Activated T-helper 17 cell treated with anti-CD3 and anti-CD28 coated beads, Interleukin-2, amount 50 U/mL, for 72 hours (primary cell): ENCODE measurements at regions not wholly inside any gene's neighbourhood (a gene's known extent, or its start where the extent isn't known, plus 50 kb on each side); places are given as distances from the start of the nearest gene placed in this dataset.
"Not testable (repeated sequence)": the region's sequence is repeated elsewhere in the genome, so short reads cannot be mapped to it uniquely, and the experiment has no call there.

Experiments
- ATAC-seq: fragments of 150-1000 bp; cut with Tn5 transposase; replicated peaks from 2 replicates; pipeline ENCODE4 v1.10.0; 2021; ENCODE audit warnings: mild to moderate bottlenecking, moderate library complexity
- H3K27ac Mint-ChIP-seq: one replicate; pipeline ENCODE4 v1.8.0; 2022; ENCODE audit warnings: mixed read lengths
- H3K27me3 Mint-ChIP-seq: one replicate; pipeline ENCODE4 v1.8.0; 2022; ENCODE audit warnings: mixed read lengths
- H3K36me3 Mint-ChIP-seq: one replicate; pipeline ENCODE4 v1.8.0; 2022; ENCODE audit warnings: low read depth, mild to moderate bottlenecking, mixed read lengths
- H3K4me1 Mint-ChIP-seq: one replicate; pipeline ENCODE4 v1.8.0; 2022; ENCODE audit warnings: mixed read lengths
- H3K4me3 Mint-ChIP-seq: one replicate; pipeline ENCODE4 v1.8.0; 2022; ENCODE audit warnings: mild to moderate bottlenecking, mixed read lengths
- H3K9me3 Mint-ChIP-seq: one replicate; pipeline ENCODE4 v1.8.0; 2022; ENCODE audit warnings: mixed read lengths

GRCh38 chr3:11898611-11899325 is 52.1 kb upstream of the TAMM41 start:
- Mint-ChIP-seq H3K36me3 (no peaks in the 10 kb centered on the region), H3K4me3 (no peak overlapping the region), H3K27me3 (peaks cover 8% of the 10 kb centered on the region), H3K4me1 (no peaks in the 10 kb centered on the region), H3K27ac (no peak overlapping the region), H3K9me3 (peaks cover 3% of the 10 kb centered on the region)
- no peak for ATAC-seq

DNA sequence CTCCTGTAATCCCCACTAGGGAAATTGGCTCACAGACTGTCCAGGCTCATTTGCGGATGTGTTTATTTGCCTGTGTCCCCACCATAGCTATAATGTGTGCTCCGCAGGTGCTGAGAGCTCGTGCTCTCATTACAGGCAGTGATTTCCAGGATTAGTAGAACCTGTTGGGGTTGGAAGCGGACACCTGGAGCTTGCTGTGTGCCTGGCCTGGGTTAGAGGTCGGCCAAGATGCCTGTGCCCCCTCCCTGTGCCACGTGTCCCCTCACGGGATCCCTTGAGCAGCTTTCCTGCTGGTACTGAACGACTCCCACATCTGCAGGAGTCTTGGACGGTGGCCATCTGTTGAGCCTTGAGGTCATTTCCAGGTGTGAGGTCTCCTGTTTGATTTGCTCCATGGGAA is 52.7 kb upstream of the TAMM41 start:
- not testable (repeated sequence) for H3K36me3 Mint-ChIP-seq, H3K9me3 Mint-ChIP-seq, H3K27ac Mint-ChIP-seq, H3K4me1 Mint-ChIP-seq, H3K4me3 Mint-ChIP-seq, ATAC-seq, H3K27me3 Mint-ChIP-seq

GRCh38 chr3:11899826-11900225 is 53.1 kb upstream of the TAMM41 start:
- Mint-ChIP-seq H3K4me1 (no peaks in the 10 kb centered on the region), H3K4me3 (no peak overlapping the region), H3K36me3 (no peaks in the 10 kb centered on the region), H3K27me3 (peaks cover 3% of the 10 kb centered on the region), H3K9me3 (no peaks in the 10 kb centered on the region), H3K27ac (no peak overlapping the region)
- ATAC-seq, result no peak

GRCh38 chr3:11900824-11901223 is 54.1 kb upstream of the TAMM41 start:
- Mint-ChIP-seq H3K27me3 (peaks cover 3% of the 10 kb centered on the region), H3K27ac (no peak overlapping the region), H3K36me3 (no peaks in the 10 kb centered on the region), H3K9me3 (no peaks in the 10 kb centered on the region), H3K4me3 (no peak overlapping the region), H3K4me1 (no peaks in the 10 kb centered on the region)
- no peak for ATAC-seq

GRCh38 chr3:11901286-11901875 is 54.7 kb upstream of the TAMM41 start:
- no peak for ATAC-seq
- H3K4me3 Mint-ChIP-seq, result no peak overlapping the region
- H3K4me1 Mint-ChIP-seq, result no peaks in the 10 kb centered on the region
- no peaks in the 10 kb centered on the region for H3K9me3 Mint-ChIP-seq
- H3K27ac Mint-ChIP-seq, result no peak overlapping the region
- no peaks in the 10 kb centered on the region for H3K36me3 Mint-ChIP-seq
- H3K27me3 Mint-ChIP-seq, result peaks cover 3% of the 10 kb centered on the region

DNA sequence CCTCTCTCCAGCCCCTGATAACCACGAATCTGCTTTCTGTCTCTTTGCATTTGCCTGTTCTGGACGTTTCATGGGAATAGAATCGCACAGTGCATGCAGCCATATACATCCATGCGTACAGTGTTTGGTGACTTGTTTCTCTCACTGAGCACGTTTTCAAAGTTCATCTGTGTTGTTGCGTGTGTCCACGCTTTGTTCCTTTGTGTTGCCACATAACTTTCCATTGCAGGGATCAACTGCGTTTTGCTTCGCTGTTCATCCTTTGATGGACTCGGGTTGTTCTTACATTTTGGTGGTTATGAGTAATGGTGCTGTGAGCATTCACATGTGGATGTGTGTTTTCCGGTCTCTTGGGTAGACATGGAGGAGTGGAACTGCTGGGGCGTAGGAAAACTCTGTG is 56.4 kb upstream of the TAMM41 start:
- Mint-ChIP-seq H3K36me3 (no peaks in the 10 kb centered on the region), H3K4me1 (peaks cover 5% of the 10 kb centered on the region), H3K9me3 (no peaks in the 10 kb centered on the region), H3K27me3 (no peaks in the 10 kb centered on the region), H3K4me3 (no peak overlapping the region), H3K27ac (no peak overlapping the region)
- no peak for ATAC-seq

DNA sequence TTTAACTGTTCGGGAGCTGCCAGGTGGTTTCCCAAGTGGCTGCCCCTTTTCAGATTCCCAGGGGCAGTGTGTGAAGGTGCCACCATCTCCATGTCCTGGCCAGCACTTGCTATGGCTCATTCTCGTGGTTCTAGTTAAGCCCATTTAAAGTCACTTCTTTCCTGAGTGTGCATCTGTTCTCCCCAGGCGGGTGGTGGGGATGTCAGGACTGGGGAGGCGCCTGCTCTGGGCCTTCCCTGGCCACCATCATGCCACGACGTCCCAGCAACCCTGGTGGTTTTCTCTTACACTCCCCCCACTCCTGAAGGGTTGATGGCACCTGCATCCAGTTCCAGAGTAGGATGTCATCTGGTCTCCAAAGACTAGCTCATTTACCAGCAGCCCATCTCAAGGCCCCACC is 56.8 kb upstream of the TAMM41 start:
- ATAC-seq, result no peak
- Mint-ChIP-seq H3K9me3 (no peaks in the 10 kb centered on the region), H3K27me3 (no peaks in the 10 kb centered on the region), H3K36me3 (no peaks in the 10 kb centered on the region), H3K4me1 (peaks cover 9% of the 10 kb centered on the region), H3K27ac (no peak overlapping the region), H3K4me3 (no peak overlapping the region)

DNA sequence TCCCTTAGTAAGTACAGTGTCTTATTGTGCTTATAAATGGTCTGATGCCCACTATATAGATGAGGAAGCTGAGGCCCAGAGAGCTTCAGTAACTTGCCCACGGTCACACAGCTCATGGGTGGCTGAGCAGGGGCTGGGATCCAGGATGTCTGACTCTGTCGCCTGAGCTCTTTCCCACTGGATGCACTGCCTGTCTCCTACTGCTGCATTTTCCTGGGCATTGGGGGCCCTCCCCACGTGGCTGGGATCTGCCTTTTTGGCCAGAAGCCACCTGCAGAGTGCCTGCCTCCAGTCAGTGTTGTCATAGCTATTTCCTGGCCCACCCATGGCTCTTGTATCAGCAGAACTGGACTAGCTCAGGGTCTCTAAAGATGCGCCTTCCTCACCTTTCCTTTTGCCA is 57.5 kb upstream of the TAMM41 start:
- H3K4me3 Mint-ChIP-seq, result no peak overlapping the region
- H3K4me1 Mint-ChIP-seq, result peaks cover 16% of the 10 kb centered on the region
- no peak for ATAC-seq
- H3K36me3 Mint-ChIP-seq, result no peaks in the 10 kb centered on the region
- no peaks in the 10 kb centered on the region for H3K27me3 Mint-ChIP-seq
- H3K9me3 Mint-ChIP-seq, result no peaks in the 10 kb centered on the region
- no peak overlapping the region for H3K27ac Mint-ChIP-seq

DNA sequence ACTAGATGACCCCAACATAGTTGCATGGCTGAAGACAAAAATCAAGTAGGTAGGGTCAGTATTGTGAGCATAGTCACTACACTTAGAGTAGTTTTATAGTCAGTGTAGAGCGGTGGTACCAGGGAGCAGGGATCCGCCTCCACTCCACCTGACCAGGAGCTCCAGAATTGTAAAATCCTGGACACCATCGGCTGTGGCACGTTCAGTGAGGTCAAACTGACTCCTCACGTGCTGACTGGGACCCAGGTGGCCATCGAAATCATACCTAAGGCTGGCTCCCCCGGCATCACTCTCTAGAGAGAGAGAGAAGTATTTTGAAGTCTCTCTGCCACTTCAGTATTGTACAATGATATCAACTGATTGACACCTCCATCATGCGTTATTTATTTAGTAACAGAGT is 59.7 kb upstream of the TAMM41 start:
- H3K36me3 Mint-ChIP-seq, result no peaks in the 10 kb centered on the region
- no peaks in the 10 kb centered on the region for H3K27me3 Mint-ChIP-seq
- no peak overlapping the region for H3K4me3 Mint-ChIP-seq
- peaks cover 22% of the 10 kb centered on the region for H3K4me1 Mint-ChIP-seq
- no peak overlapping the region for H3K27ac Mint-ChIP-seq
- H3K9me3 Mint-ChIP-seq, result no peaks in the 10 kb centered on the region
- no peak for ATAC-seq

GRCh38 chr3:11907667-11908660 is 61.3 kb upstream of the TAMM41 start:
- ATAC-seq, result no peak
- H3K36me3 Mint-ChIP-seq, result no peaks in the 10 kb centered on the region
- no peaks in the 10 kb centered on the region for H3K9me3 Mint-ChIP-seq
- no peaks in the 10 kb centered on the region for H3K27me3 Mint-ChIP-seq
- peak overlapping the region; percentile 65 for H3K4me3 Mint-ChIP-seq
- peaks cover 22% of the 10 kb centered on the region for H3K4me1 Mint-ChIP-seq
- H3K27ac Mint-ChIP-seq, result peak overlapping the region; percentile 37

DNA sequence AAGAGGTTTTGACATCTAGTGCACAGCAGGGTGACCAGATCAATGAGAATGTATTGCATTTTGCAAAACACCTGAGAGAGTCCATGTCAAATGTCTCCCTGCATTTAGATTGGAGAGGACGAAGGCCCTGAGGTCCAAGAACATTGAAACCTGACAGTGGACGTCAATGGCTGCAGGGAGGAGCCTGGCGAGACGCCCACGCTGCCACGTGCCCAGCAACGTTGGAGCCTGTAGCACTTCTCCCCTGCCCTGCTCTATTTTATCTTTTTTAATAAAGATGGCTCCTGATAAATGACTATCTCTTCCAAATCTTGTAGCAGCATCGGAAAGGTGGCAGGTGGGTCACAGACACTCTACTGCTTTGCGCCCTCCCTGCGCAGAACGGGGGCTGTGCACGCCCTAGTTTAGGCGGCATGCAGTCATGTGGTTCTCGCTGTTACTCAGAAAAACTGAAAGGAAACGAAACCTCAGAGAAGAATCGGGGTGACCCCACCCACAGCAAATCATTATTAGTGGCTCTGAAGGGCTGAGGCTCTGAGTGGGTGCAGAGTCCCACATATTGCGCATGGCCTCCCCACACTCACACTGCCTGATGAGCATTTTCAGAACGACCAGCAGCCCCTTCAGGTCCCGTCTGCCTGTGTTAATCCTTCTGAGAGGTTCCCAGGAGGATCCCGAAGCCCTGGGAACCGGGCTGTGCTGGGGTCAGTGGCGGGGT is 62.5 kb upstream of the TAMM41 start:
- Mint-ChIP-seq H3K4me1 (peaks cover 22% of the 10 kb centered on the region), H3K27ac (peak overlapping the region; percentile 61)
- ATAC-seq, result peak; percentile 86

DNA sequence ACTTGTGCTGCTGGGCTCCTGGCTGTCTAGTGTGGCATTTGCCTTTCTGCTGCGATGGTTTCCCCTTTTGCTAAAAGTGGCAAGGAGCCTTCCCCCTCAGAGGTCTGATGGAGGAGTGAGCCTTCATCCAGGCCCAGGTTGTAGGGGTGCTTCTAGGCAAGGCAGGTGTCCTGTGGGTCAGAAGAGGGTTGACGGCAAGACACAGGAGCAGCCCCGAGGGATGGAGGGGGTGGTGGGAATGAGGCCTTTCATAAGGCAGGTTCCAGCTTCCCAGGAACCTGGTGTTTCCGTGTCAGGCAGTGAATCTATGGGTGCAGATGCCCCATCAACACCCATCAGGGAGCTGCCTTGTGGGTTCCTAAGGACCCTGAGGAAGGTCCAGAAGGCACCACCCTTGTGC is 63.0 kb upstream of the TAMM41 start:
- H3K36me3 Mint-ChIP-seq, result no peaks in the 10 kb centered on the region
- H3K4me3 Mint-ChIP-seq, result peak overlapping the region; percentile 65
- ATAC-seq, result no peak
- H3K27ac Mint-ChIP-seq, result peak overlapping the region; percentile 61
- no peaks in the 10 kb centered on the region for H3K9me3 Mint-ChIP-seq
- no peaks in the 10 kb centered on the region for H3K27me3 Mint-ChIP-seq
- H3K4me1 Mint-ChIP-seq, result peaks cover 22% of the 10 kb centered on the region

More for the DNA sequence above, 62.5 kb upstream of the TAMM41 start:
- no peaks in the 10 kb centered on the region for H3K9me3 Mint-ChIP-seq
- peak overlapping the region; percentile 65 for H3K4me3 Mint-ChIP-seq
- H3K27me3 Mint-ChIP-seq, result no peaks in the 10 kb centered on the region
- no peaks in the 10 kb centered on the region for H3K36me3 Mint-ChIP-seq

GRCh38 chr3:11910216-11910930 is 63.7 kb upstream of the TAMM41 start:
- H3K4me3 Mint-ChIP-seq, H3K9me3 Mint-ChIP-seq, H3K27ac Mint-ChIP-seq, H3K36me3 Mint-ChIP-seq, ATAC-seq, H3K27me3 Mint-ChIP-seq: not testable (repeated sequence)
- H3K4me1 Mint-ChIP-seq, result peaks cover 22% of the 10 kb centered on the region
